HG03139 (cell line): ENCODE measurements at regions not wholly inside any gene's neighbourhood (a gene's known extent, or its start where the extent isn't known, plus 50 kb on each side); places are given as distances from the start of the nearest gene placed in this dataset.
"Not testable (repeated sequence)": the region's sequence is repeated elsewhere in the genome, so short reads cannot be mapped to it uniquely, and the experiment has no call there.

Source experiments
- ATAC-seq: cut with Tn5 transposase; IDR thresholded peaks from one replicate; pipeline ENCODE4 v1.9.1; 2021; ENCODE audit not compliant: unreplicated experiment

- ATAC-seq: no peak
Measured at GRCh38 chr9:87357600-87357999, 140.1 kb upstream of the DAPK1 start.

- ATAC-seq: no peak
Measured at GRCh38 chr9:87359264-87359663, 138.4 kb upstream of the DAPK1 start.

DNA sequence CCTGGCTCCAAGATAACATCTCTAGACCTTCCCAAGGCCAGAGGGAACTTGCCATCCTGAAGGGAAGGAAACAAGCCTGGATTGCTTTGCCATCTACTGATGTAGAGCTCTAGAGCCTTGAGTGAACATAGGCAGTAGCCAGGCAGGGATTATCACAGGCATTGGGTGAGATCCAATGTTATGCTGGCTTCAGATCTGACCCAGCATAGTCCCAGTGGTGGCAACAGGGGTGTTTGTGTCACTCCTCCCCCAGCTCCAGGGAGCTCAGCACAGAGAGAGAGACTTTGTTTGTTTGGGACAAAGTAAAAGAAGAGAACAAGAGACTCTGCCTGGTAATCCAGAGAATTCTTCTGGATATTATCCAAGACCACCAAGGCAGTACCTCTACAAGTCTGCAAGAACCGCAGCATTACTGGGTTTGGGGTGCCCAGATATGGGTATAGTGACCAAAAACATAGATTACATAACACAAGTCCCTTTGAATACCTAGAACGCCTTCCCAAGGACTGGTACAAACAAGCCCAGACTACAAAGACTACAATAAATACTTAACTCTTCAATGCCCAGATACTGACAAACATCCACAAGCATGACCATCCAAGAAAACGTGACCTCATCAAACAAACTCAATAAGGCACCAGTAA is 137.6 kb upstream of the DAPK1 start:
- no peak for ATAC-seq

DNA sequence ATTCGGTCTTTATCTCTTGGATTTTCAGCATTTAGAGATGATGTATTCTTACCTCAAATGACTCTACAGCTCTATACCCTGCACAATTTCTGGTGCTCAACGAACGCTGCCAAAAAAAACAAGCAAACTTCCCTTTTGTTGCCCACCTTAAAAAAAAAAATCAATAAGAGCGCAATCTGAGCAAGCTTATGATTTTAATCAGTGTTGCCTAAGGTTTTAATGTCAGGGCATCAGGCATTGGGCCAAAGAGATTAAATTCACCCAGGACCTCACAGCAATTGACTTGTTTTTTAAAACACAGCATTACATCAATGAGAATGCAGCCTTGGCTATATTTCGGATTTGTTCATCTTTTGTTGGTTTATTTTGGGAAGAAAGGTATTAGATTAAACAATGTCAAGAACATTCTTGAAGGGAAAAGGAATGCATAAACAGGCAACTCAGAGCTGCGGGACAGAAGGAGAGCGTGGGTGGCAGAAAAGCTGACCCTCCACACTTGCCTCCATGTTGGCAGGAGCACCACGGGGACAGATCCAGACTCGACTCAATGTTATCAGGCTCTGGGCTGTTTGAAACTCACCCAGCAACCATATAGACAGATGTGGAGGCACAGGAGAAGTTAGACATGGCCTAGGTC is 127.5 kb upstream of the DAPK1 start:
- ATAC-seq: no peak

DNA sequence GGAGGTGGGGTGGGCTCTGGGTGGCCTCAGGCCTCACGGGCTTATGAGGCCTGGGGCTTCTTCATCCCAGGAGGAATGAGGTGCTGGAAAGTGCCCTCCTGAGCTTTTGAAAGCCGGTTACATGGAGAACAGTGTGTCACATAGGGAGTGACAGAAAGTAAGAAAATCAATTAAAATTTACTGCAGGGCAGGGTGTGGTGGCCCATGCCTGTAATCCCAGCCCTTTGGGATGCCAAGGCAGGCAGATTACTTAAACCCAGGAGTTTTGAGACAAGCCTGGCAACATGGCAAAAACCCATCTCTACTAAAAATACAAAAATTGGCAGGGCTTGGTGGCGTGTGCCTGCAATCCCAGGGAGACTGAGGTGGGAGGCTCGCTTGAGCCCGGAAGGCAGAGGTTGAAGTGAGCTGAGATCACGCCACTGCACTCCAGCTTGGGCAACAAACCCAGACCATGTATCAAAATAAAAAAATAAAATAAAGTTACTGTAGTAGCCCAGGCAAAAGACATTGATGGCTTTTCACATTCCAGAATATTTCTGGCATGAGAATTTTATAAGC is 125.8 kb upstream of the DAPK1 start:
- ATAC-seq: no peak

- ATAC-seq: no peak
Measured at GRCh38 chr9:87372356-87372851, 125.3 kb upstream of the DAPK1 start.

DNA sequence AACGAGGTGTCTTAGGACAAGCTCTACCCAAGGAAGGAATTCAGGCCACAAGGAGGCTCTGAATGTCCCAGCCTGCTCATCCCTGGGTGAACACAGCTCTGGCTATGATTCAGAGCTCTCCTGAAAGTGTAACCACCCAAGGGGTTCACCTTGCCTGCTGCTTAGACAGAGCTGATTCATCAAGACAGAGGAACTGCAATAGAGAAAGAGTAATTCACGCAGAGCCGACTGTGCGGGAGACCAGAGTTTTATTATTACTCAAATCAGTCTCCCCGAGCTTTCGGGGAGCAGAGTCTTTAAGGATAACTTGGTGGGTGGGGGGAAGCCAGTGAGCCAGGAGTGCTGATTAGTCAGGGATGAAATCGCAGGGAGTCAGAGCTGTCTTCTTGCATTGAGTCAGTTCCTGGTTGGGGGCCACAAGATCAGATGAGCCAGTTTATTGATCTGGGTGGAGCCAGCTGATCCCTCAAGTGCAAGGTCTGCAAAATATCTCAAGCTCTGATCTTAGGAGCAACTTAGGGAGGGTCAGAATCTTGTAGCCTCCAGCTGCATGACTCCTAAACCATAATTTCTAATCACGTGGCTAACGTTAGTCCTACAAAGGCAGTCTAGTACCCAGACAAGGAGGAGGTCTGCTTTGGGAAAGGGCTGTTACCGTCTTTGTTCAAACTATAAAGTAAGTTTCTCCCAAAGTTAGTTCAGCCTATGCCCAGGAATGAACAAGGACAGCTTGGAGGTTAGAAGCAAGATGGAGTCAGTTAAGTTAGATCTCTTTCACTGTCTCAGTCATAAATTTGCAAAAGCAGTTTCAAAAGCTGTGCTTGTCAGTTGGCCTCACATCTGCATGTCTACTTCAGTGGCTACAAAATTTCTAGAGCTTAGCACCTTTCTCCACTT is 123.4 kb upstream of the DAPK1 start:
- ATAC-seq: not testable (repeated sequence)

DNA sequence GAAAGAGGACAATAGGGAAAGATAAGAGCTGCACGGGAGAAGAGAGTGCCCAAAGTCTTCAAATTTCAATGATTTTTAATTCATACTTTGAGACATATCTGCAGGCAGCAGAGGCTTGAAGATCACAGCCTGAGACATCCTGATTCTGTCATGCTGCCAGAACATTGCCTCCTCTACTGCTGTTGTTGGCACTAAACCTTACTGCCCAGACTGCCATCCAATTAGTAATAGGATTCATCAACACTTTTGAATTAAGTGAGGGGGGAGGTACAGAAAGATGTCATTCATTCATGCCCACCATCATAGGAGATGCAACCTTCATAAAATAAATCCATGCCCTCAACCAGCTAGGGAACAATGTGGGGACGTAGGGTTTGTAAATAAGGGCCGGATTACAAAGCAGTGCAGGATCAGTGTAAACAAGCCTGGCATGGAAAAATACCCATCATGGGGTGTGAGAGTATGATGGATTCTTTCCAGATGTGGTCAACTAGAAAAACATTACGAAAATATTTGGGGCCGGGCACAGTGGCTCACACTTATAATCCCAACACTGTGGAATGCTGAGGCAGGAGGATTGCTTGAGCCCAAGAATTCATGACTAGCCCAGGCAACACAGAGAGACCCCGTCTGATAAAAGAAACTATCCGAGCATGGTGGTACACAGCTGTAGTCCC is 122.1 kb upstream of the DAPK1 start:
- no peak for ATAC-seq

DNA sequence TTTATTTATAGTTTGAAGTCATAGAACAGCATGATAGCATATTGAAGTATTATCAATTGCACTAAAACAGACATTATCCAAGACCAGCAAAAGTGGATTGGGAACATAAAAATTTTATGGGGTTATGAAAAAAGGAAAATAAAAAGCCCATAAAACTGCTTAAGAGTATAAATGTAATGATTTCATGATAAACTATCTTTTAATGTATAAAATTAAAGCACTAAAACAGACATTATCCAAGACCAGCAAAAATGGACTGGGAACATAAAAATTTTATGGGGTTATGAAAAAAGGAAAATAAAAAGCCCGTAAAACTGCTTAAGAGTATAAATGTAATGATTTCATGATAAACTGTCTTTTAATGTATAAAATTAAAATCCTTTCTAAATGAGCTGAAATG is 119.0 kb upstream of the DAPK1 start:
- no peak for ATAC-seq

DNA sequence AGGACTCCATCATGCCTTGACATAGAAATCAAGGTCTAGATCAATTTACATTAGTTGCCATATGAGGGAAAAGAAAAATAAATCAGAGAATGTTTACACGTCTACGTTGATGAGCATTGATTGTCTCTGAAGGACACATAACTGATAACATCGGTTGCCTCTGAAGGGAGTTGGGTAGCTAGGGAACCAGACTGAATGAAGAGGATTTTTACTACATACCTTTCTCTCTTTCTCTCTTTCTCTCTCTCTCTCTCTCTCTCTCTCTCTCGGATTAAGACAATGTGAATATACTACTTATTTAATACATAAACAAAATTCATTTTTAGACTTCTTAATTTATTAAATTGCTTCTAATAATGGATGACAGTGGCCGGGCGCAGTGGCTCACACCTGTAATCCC is 118.4 kb upstream of the DAPK1 start:
- no peak for ATAC-seq

- no peak for ATAC-seq
Measured at GRCh38 chr9:87381050-87381711, 116.5 kb upstream of the DAPK1 start.

DNA sequence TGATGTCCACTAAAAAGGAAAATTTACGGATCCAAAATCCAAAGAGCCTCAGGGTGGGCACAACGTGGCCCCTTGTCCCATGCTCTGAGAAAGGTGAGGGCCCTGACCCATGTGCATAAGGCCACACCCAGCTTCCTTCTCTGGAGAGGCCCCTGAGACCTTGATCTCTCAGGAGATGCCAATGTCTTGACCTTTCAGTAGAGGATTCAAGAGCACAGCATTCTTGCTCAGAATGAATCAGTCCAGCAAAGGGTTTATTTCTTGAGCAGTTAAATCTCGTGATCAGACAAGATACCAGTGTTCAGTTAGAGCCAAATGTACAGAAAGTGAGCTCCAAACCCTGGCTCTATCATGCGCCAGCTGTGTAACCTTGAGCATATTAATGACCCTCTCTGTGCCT is 115.9 kb upstream of the DAPK1 start:
- no peak for ATAC-seq

- no peak for ATAC-seq
Measured at GRCh38 chr9:87382900-87383299, 114.8 kb upstream of the DAPK1 start.

DNA sequence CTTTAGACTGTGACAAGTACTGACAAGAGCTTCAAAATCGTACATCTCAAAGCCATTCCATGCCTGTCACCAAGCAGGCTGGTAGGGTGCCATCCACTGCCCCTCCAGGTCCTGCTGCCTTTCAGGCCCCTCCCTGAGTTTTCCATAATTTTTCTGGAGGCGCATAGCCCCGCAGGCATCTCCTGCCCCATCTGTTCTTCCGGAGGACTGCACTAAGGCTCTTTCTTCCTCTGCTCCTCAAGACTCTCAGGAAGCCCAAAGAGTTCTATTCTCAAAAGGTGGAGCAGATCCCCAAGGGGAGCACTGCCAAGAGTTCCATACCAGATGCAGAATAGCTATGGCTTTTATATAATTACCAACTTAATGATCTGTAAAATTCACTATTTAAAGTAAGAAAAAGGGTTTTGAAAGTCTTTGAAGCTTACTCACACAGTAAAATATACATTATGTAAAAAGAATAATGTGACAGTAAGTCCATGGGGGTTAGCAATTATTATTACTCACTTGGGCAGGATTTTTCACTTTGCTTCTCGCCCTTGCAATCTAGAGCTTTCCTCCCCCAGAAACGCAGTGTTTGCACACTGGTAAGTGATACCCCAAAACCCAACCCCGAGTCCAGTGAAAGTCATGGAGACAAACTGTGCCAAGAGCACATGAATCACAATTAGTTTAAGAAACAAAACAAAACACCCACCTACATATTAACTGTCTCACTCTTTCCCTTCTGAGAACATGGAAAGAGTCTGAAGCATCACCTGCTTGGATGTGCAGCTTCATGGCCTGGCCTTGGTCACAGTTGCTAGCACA is 114.1 kb upstream of the DAPK1 start:
- no peak for ATAC-seq

DNA sequence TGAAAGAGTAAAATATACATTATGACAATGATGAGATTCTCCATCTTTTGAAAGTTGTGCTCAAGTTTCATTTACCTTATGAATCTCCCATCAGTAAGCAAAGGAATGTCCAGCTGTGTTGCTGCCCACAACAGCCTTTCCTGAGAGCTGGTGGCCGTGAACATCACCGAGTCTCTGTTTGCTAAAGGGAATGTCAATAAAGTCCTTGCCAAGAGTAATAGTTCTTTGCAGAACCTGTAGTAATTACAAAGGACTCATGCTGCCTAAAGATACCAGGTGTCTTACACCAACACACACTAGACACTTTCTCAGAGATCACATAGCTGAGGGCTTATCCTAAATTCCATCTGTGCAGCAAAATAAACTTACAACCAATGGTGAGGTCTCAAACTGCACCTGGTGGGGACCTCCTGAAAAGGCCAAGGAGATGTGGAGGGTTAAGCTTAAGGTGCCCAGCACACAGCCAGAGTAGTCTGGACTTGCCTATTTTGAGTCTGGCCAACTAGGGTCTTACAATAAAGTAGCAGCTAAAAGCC is 111.1 kb upstream of the DAPK1 start:
- ATAC-seq: no peak

DNA sequence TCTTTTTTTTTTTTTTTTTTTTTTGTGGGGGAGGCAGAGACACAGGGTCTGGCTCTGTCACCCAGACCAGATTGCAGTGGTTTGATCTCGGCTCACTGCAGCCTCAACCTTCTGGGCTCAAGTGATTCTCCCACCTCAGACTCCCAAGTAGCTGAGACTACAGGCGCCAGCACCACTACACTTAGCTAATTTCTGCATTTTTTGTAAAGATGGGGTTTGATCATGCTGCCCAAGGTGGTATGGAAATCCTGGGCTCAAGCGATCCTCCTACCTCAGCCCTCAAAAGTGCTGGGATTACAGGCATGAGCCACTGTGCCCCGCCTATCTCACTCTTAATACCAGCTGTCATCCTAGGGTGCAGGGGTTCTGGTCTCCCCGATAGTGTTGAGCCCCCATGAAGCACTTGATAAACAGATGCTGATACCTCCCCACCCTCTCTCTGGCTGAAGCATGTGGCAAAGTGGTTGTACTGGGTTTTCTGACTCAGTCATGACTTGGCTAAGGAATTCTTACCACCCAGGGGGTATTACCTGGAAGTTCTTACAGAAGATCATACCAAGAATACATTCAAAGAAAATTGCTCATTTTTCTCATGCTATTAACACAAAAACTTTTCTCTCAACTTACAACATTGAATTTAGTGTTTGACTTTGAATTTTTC is 110.2 kb upstream of the DAPK1 start:
- no peak for ATAC-seq

DNA sequence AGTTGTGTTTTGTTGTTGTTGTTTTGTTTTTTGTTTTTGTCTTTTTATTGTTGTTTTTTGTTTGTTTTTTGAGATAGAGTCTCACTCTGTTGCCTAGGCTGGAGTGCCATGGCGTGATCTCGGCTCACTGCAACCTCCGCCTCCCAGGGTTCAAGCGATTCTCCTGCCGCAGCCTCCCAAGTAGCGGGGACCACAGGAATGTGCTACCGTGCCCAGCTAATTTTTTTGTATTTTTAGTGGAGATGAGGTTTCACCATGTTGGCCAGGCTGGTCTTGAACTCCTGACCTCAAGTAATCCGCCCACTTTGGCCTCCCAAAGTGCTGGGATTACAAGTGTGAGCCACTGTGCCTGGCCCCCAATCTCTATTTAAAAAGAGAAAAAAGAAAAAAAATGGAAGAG is 109.0 kb upstream of the DAPK1 start:
- ATAC-seq: not testable (repeated sequence)

DNA sequence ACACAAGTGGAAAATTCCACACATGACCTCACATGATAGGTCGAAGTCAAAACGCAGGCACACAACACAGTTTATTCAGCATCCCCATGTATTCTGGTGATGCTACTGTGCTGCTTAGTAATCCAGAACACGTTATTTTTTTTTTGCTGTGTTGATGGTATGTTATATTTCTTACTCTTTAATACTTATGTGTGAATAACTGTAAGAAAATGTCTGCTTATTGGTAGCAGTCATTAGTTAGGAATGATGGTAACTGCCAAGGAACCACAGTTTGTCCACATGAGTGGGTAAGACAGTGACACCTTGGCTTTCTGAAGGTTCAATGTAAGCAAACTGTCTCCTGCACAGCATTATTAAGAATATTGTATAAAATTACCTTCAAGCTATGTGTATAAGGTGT is 107.7 kb upstream of the DAPK1 start:
- ATAC-seq: no peak

- no peak for ATAC-seq
Measured at GRCh38 chr9:87390361-87390760, 107.3 kb upstream of the DAPK1 start.
